GM19238 (cell line): ENCODE measurements at regions not wholly inside any gene's neighbourhood (a gene's known extent, or its start where the extent isn't known, plus 50 kb on each side); places are given as distances from the start of the nearest gene placed in this dataset.

ENCODE experiments used
- DNase-seq: peaks from one replicate; pipeline ENCODE4 v3.0.0; 2011; ENCODE audit warnings: low spot score; ENCODE audit not compliant: insufficient read length

DNA sequence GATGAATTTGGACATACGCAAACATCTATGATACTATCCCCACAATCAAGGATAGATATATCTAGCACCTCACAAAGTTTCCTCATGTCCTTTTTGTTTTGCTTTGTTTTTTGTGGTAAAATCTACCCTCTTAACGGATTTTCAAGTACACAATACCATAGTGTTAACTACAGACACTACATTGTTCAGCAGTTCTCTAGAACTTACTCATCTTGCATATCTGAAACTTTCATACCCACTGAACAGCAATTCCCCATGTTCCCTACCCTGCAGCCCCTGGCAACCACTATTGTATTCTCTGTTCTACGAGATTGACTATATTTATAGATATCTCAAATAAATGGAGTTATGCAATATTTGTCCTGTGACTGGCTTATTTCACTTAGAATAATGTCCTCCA lies 58.1 kb upstream of the TJP1 start:
- no peak for DNase-seq

DNA sequence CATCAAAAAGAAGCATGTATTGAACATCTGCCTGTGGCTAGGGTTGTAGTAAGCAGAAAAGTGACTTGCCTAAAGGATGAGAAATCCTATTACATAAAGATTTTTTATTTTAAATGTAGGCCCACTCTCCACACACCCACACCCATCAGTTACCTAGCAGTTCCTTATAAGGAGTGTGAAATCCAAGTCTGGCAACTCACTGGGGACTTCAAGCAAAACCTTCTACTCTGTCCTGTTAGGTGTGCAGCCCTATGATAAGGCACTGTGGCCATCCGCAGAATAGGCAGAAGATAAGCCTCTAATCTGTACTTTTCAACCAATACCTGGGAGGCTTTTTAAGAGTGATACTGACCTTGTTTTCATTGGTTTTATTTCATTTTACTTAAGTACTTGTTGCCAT lies 52.7 kb upstream of the TJP1 start:
- no peak for DNase-seq

GRCh38 chr15:29873947-29874411 lies 51.7 kb upstream of the TJP1 start:
- DNase-seq: no peak

DNA sequence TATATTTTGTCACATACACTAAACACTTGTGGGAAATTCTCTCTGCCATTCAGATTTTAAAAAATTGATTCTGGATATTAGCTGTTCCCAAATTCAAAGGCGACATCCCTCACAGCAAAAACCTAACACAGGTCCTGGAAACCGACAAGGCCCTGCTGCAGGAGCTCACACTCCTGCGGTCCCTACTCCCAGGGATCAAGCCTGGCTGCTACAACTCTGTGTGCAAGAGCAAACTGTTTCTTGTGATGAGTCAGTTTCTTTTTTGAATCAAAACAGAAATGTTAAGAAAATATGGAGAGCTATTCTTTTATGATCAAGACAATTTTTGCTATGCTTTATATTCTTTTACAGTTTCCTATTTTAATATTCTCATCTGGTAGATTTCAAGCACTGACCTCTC lies 51.0 kb upstream of the TJP1 start:
- no peak for DNase-seq

- DNase-seq: no peak
These were observed 50.4 kb upstream of the TJP1 start for GRCh38 chr15:29872716-29873115.
